NOMO-1 (cell line): ENCODE measurements at regions not wholly inside any gene's neighbourhood (a gene's known extent, or its start where the extent isn't known, plus 50 kb on each side); places are given as distances from the start of the nearest gene placed in this dataset.
A peak's percentile ranks its signal among the peaks of the same experiment; 100 is the strongest.
"Not testable (repeated sequence)": the region's sequence is repeated elsewhere in the genome, so short reads cannot be mapped to it uniquely, and the experiment has no call there.

Experiments
- DNase-seq, 2 experiments: peaks; one replicate each; lab custom pipeline; 2025; ENCODE audit not compliant: unreplicated experiment in 2 of 2; lab: John Stamatoyannopoulos, UW

DNA sequence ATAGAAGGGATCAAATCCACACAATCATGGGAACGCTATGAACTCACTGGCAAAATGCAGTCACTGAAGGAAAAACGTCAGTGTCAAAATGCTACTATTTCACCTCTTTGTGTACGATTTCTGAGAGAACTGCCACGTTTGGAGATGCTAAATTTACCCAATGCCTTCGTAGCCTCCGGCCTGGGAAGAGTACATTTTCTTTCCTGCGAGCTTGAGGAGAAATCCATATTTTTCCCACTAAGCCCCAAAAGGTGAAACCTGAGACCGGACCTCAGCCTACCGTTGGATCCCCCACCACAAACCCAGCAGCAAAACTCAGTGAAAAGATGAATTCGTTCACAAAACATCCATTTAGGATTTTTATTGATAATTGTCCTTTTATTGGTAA, 131.7 kb downstream of the GPX5 start:
- no peak for DNase-seq

DNA sequence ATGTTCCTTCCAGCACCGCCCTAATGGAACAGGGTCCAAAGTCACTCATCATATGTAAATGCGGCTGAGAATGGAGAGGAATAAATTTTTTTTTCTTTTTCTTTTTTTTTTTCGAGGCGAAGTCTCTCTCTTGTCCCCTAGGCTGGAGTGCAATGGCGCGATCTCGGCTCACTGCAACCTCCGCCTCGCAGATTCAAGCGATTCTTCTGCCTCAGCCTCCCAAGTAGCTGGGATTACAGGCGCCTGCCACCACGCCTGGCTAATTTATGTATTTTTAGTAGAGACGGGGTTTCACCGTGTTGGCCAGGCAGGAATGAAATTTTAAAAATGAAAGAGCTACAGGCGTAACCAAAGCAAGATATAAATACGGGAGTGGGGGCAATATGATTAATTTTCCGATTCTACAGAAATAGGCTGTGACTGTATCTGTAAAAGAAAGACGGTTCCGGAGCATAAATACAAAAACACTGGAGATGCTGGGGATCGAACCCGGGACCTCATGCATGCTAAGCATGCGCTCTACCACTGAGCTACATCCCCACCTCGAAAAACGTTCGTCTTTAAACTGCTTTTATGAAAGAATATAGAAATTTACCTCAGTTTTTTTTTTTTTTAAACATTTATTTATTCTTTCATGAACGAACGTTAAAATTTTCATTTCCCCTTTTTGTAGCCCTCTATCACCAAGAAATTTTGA, 132.2 kb downstream of the GPX5 start:
- peak; percentile 13 to 50 for DNase-seq

DNA sequence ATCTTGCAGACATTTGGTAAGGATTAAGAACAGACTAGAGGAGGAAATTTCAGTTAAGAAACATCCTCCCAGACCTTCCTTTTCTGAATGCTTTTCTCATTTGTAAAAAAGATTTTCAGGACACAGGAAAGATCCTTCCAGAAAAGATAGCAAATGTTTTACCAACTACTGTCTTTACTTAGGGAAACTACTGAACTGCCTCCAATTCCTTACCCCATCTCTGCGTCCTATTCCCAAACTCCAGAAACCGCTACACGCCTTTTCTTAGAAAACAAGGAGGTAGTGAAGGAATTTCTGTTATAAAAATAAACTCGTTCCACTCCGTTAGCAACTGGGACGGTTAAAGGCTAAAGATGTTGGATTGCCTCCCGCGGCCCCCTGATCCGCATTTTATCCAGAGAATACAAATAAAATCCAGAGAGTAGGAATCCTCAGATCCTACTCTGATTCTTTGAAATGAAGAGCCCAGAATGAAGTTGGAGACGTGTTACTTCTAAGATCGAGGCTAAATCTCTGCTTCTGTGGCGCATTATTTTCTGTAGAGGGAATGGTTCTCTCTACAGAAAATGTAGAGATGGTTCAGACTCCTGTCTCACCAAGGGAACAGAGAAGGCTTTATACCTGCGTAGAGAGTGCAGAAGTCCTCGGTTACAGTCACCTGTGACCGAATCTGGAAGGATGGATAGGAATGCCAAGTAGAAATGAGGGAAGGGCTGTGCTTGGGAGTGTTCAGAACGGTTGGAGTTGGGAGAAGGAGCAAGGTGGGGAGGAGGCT, 133.0 kb downstream of the GPX5 start:
- DNase-seq: no peak

DNA sequence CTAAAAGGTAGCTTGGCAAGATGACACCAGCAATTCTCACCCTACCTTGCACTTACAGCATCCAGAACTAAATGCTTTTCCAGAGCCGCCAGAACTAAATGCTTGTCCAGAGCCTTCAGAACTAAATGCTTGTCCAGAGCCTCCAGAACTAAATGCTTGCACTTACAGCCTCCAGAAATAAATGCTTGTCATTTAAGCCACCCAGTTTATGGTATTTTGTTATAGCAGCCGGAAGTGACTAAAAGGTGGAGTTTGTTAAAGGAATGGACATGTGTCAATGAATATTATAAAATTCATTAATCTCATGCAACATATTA, 133.5 kb downstream of the GPX5 start:
- no peak for DNase-seq

DNA sequence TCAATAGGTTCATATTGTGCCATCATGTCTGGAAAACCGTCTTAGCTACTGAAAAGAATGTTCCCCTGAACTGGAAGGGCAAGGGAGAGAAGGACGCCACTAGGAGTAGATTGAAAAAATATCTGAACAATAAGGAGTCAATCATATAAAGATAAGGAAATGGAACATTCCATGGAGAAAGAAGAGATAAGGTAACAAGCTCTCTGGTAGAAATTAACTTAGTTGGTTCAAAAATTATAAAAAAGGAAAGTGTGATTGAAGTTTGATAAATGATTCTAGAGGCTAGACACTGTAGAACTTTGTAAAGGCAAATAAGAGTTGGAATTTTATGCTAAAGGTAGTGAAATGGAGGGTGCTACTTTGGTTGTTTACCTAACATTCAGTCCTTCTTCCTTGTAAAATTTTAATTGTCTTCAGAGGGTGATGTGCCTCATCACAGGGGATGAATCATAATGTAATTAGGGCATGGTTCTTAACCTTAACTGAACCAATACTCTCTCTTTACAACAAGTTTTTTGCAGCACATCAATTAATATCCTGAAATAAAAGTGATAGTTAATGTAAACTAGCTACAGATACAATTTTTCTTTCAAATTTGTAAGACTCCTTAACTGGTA, 135.5 kb downstream of the GPX5 start:
- DNase-seq: no peak

DNA sequence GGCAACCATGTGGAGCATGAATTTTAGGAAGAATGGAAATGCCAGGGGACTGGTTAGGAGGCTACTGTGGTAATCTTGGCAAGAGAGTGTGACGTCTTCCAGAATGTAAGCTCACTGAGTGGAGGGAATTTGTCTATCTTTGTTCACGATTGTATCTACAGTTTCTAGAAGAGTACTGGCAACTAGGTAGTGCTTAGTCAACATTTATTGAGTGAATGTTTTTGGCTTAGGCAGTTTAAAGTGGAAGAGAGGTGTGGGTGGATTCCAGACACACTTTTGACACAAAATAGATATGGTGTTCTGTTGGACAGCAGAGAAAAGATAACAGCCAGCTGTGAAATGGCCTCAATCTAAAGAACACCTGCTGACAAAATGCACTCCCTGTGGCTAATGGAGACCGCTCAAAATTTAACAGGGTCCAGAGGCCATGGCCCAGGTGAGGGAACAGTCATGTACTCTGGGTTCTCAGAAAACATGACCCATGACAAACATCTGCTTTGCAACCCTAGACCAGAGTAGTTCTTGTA, 139.3 kb downstream of the GPX5 start:
- DNase-seq: no peak

DNA sequence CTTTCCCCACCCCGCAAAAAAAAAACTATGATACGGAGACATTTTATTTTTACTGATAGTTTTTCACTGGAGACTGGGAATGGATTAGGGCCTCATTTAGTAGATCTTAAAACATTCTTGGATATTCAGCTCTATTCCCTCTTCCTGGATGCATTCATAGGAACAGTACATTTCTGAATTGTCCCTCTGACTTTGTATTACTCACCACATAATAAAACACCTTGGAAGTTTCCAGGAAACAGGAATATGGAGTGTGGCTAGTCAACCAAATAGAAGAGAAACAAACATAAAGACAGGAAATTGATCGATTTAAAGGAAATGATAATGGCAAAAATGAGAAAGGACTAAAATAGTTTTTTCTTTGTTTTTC, 147.7 kb downstream of the GPX5 start:
- DNase-seq: no peak

DNA sequence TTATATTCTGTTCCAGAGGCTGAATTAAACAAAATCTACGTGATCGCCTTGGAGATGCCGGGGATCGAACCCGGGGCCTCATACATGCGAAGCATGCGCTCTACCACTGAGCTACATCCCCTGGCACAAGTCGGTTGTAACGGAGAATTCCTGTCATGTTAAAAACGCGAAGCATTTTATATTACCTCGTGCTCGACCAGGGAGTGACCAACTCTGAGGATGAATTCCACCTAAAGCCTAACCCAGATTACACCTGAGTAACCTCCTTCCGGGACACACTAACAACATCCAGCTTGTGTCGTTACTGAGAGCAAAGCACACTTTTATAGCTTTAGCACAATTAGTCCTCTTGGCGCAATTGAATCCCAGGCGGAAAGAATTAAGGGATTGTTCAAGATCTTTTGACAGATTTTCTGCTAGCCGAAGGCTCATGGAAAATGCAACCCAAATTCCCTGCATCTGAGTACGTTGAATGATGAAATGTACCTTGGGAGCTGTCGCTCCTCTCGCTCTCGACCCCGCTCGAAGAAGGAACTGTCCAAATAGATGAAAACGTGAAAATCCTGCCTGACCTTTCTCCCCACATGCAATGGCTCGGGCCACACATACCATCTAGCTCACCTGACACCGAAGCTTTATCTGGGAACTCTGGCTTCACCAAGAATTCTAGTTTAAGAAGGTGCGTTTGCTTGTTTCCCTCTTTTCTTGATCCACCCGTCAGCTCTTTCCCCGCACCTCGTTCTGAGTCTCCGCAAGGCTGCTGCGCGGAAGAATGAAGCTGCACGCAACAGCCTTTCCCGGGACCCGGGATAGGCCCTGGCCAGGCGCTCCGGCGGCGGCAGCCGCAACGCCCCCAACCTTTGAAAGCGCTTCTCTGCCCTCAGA, 148.3 kb downstream of the GPX5 start:
- peak; percentile 28 to 60 for DNase-seq

DNA sequence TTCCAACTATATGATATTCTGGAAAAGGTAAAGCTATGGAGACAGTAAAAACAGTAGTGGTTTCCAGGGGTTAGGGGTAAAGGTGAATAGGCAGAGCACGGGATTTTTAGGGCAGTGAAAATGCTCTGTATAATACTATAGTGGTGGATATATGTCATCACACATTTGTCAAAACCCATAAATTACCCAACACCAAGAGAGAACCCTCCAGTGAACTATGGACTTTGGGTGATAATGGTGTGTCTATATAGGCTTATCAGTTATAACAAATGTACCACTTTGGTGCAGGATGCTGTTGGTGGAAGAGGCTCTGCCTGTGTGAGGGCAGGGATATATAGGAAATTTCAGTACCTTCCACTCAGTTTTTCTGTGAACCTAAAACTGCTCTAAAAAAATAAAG, 149.9 kb downstream of the GPX5 start:
- no peak for DNase-seq

DNA sequence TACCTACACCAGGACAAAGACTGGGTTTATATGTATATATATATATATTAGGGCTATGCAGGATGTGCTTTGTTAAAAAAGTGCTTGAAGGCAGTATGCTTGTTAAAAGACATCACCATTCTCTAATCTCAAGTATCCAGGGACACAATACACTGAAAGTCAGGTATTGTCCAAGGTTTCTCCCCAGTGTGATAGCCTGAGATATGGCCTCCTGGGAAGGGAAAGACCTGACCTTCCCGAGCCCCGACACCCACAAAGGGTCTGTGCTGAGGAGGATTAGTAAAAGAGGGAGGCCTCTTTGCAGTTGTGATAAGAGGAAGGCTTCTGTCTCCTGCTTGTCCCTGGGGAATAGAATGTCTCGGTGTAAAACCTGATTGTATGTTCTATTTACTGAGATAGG, 156.9 kb downstream of the GPX5 start:
- DNase-seq: no peak

DNA sequence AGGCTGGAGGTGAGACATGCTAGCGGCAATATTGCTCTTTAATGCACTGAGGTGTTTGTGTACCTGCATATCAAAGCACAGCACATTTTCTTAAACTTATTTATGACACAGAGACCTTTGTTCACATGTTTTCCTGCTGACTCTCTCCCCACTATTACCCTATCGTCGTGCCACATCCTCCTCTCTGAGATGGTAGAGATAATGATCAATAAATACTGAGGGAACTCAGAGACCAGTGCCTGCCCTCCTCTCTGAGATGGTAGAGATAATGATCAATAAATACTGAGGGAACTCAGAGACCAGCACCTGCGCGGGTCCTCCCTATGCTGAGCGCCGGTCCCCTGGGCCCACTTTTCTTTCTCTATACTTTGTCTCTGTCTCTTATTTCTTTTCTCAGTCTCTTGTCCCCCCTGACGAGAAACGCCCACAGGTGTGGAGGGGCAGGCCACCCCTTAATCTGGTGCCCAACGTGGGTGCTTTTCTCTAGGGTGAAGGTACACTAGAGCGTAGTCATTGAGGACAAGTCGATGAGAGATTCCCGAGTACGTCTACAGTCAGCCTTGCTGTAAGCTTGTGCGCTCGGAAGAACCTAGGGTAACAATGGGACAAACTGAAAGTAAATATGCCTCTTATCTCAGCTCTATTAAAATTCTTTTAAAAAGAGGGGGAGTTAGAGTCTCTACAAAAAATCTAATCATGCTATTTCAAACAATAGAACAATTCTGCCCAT, 157.4 kb downstream of the GPX5 start:
- not testable (repeated sequence) for DNase-seq

DNA sequence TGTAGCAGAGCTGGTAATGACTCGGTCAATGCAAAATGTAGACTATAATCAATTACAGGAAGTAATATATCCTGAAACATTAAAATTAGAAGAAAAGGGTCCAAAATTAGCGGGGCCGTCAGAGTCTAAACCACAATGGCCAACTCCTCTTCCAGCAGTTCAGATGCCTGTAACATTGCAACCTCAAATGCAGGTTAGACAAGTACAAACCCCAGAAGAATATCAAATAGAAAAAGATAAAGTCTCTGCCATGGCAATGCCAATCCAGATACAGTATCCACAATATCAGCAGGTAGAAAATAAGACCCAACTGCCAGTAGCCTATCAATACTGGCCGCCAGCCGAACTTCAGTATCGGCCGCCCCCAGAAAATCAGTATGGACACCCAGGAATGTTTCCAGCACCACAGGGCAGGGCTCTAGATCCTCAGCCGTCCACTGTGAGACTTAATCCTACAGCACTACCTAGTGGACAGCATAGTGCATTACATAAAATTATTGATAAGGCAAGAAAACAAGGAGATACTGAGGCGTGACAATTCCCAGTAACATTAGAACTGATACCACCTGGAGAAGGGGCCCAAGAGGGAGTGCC, 158.4 kb downstream of the GPX5 start:
- peak; percentile 20 to 46 for DNase-seq

DNA sequence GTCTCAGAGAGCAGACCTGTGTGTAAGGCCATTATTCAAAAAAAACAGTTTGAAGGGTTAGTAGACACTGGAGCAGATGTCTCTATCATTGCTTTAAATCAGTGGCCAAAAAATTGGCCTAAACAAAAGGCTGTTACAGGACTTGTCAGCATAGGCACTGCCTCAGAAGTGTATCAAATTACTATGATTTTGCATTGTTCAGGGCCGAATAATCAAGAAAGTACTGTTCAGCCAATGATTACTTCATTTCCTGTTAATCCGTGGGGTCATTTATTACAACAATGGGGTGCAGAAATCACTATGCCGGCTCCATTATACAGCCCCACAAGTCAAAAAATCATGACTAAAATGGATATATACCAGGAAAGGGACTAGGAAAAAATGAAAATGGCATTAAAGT, 160.3 kb downstream of the GPX5 start:
- DNase-seq: not testable (repeated sequence)

DNA sequence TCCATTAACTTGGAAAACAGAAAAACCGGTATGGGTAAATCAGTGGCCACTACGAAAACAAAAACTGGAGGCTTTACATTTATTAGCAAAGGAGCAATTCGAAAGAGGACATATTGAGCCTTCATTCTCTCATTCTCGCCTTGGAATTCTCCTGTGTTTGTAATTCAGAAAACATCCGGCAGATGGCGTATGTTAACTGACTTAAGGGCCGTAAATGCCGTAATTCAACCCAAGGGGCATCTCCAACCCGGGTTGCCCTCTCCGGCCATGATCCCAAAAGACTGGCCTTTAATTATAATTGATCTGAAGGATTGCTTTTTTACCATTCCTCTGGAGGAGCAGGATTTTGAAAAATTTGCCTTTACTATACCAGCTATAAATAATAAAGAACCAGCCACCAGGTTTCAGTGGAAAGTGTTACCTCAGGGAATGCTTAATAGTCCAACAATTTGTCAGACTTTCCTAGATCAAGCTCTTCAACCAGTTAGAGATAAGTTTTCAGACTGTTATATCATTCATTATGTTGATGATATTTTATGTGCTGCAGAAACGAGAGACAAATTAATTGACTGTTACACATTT, 160.9 kb downstream of the GPX5 start:
- peak; percentile 30 to 54 for DNase-seq

DNA sequence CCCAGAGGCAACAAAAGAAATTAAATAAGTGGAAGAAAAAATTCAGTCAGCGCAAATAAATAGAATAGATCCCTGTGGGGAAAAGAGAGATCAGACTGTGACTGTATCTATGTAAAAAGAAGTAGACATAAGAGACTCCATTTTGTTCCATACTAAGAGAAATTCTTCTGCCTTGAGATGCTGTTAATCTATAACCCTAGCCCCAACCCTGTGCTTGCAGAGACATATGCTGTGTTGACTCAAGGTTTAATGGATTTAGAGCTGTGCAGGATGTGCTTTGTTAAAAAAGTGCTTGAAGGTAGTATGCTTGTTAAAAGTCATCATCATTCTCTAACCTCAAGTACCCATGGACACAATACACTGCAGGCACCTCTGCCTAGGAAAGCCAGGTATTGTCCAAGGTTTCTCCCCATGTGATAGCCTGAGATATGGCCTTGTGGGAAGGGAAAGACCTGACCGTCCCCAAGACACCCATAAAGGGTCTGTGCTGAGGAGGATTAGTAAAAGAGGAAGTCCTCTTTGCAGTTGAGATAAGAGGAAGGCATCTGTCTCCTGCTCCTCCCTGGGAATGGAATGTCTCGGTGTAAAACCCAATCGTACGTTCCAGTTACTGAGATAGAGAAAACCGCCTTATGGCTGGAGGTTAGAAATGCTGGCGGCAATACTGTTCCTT, 161.8 kb downstream of the GPX5 start:
- not testable (repeated sequence) for DNase-seq

DNA sequence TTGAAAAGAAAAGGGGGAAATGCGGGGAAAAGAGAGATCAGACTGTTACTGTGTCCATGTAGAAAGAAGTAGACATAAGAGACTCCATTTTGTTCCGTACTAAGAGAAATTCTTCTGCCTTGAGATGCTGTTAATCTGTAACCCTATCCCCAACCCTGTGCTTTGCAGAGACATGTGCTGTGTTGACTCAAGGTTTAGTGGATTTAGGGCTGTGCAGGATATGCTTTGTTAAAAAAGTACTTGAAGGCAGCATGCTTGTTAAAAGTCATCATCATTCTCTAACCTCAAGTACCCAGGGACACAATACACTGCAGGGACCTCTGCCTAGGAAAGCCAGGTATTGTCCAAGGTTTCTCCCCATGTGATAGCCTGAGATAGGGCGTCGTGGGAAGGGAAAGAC, 166.3 kb downstream of the GPX5 start:
- DNase-seq: not testable (repeated sequence)

DNA sequence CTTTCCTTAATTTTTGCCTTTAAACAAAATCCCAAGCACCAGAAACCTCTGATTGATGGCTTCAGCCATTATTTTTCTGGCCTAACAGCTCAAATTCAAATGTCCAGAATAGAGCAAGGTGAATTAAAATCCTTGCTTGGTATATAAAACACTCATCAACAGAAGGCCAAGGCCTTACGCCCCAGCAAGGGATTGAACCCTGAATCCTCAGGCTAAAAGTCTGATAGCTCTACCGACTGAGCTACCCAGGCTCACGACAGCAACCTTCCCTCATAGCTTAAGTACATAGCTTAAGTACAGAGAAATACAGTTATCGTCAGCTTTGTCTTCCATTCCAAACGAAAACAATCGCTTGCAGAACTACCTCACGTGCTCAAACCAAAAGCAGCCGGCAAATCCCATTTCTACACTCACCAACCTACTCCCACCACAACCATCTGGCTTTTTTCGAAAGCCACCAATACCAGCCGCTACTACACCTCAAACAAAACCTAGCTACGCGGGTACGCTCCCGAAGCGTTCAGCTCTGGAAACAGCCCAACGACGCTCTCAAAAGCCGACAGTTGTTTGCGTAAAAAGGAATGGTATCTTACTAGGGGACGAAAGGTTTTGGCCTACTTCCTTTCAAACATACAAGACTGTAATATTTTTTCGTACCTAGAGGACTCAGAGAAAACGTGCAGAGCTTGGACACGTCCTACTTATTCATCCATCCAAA, 167.5 kb downstream of the GPX5 start:
- no peak for DNase-seq

DNA sequence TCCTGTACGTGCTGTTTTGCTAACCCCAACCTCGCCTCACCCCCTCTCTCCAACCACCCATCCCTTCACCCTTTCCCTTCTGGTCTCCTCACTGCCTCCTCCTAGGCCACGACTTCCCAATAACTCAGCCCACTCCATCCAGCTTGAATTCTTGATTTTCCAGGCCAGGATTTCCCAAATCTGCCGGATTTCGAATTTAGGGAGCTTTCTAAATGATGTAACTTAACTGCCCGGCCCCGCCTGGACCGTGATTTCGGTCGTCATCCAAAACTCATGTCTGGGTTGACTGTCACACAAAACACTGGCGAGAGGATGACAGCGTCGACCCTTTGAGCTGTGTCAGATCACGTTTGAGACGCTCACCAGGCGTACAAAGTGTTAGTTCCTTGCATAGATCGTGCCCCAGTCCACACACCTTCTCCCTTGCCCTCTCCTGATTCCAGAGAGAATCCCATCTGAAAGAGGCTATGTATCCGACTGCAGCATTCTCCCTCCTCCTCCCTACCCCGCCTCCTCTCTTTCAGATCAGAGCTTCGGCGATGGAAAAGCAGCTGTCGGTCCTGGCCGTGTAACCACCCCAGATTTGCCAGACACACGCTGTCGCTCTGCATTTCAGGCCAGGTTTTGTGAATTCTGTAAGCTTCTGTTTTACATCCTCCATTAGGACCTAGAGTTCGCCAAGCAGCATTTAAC, 168.2 kb downstream of the GPX5 start:
- DNase-seq: no peak
